ENCODE measurements at regions not wholly inside any gene's neighbourhood (a gene's known extent, or its start where the extent isn't known, plus 50 kb on each side); places are given as distances from the start of the nearest gene placed in this dataset.
A peak's percentile ranks its signal among the peaks of the same experiment; 100 is the strongest.

- DNase-seq (ENCODE audit: low read depth) = no peak
Observed at GRCh38 chr3:194973366-194974000, 287.8 kb downstream of the FAM43A start.

DNA sequence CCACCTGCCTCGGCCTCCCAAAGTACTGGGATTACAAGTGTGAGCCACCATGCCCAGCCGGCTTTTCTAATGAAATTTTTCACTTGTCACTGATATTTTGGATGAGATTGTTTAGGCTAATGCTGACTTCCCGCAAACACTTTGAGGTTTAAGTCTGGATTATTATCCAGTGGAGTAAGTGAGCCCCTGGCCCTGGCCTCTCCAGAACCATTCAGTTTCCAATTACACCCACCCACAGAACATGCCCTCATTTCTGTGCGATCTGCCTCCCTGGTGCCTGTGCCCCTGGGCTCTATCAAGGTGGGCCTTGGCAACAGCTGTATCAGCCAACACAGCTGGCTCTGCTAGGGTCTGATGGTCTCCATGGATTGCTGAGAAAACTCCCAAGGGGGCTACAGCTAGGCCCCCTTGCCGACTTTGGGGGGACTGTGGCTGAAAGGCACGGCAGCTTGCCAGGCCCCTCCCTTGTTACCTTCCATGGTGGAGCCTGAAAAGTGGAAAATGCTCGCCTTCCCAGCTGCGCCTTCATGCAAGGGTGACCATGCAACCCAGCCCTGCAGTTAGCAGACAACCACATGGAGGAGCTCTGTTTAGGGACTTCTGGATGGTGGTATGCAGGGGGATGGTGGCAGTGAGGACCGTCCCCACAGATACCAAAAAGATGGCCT, 288.9 kb downstream of the FAM43A start:
- no peak for DNase-seq (ENCODE audit: low read depth)

DNA sequence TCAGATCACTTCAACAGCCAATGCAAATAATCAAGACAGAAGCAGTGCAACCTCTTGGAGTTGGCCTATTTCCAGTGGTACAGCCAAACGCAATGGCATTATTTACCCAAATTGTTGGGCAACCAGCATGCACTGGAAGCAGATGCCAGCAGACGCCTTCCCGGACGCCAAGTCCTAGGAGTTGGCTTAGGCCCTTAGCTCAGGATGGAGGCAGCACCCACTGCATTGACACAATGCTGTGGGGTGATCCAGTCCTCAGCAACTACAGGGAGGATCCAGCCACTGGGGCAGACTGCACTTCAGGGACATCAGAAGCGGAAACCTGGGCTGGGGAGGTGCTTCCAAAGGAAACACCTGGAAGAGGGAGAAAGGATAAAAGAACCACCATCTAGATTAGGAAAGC, 290.4 kb downstream of the FAM43A start:
- no peak for DNase-seq (ENCODE audit: low read depth)

DNA sequence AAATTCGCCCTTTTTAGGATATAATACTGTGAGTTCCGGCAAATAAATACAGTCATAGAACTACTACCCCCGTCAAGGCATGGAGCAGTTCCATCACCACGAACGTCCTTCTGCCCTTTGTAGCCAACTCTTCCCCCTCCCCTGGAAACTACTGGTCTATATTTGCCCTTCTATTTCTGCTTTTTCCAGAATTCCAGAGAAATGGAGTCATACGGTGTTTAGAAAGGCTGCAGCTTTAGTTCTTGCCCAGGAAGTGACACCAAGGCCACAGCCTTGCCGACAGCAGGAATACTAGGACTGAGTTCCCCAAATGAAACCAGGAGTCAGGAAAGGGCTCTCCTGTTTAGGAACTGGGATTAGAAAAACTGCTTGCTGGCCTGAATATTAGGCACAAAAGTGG, 291.2 kb downstream of the FAM43A start:
- no peak for DNase-seq (ENCODE audit: low read depth)

DNA sequence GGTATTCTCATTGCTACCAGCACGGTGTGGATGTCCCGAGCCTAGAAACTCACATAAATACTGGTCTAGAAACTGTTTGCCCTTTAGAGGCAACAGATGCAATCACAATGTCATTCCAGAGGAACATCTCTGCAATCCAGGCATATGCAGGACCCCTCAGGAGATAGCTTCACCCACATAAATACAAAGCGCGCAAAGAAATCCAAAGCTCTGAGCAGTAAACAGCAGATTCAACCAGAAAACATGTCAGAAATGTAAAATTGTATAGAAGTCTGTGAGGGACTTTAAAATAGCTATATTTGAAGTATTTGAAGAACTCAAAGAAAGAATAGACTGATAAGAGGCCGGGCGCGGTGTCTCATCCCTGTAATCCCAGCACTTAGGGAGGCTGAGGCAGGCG, 291.7 kb downstream of the FAM43A start:
- no peak for DNase-seq (ENCODE audit: low read depth)

DNA sequence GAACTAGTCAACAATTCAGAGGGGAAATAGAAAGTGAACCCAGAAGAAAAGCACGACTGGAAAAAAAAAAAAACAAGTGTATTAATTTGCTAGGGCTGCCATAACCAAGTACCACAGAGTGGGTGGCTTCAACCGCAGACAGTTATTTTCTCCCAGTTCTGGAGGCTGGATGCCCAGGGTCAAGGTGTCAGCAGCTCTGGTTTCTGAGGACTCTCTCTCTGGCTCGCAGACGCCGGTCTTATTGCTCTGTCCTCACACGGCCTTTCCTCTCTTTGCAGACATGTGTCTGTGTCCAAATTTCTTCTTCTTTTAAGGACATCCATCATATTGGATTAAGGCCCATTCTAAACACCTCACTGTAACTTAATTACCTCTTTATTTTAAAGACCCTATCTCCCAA, 291.8 kb downstream of the XXYLT1 start:
- no peak for DNase-seq (ENCODE audit: low read depth)

- no peak for DNase-seq (ENCODE audit: low read depth)
Observed at GRCh38 chr3:194982472-194982871, 288.5 kb downstream of the XXYLT1 start.

- no peak for DNase-seq (ENCODE audit: low read depth)
Observed at GRCh38 chr3:194983121-194983520, 287.8 kb downstream of the XXYLT1 start.

GRCh38 chr3:194983620-194984019, 287.3 kb downstream of the XXYLT1 start:
- DNase-seq (ENCODE audit: low read depth) = no peak

DNA sequence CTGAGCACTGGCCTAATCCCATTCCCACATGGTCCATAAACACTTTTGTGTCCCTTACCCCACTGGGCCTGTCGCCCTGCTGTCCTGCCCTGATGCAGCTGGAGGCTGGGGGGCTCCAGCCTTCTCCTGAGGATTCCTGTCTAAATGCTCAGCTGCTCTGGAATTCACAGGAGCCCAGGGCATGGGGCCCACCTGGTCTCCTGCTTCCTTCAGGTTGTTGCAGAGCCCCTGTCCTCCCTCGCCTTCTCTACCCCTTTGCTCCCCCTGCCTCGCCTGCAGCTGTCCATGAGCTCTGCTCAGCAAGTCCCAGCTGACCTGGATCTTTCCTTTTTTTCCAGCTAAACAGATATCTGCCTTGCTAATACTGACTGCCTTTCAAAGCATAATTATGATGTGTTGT, 286.9 kb downstream of the XXYLT1 start:
- no peak for DNase-seq (ENCODE audit: low read depth)

GRCh38 chr3:194984622-194985021, 286.3 kb downstream of the XXYLT1 start:
- no peak for DNase-seq (ENCODE audit: low read depth)

GRCh38 chr3:194985031-194985578, 285.9 kb downstream of the XXYLT1 start:
- peak; percentile 56 for DNase-seq (ENCODE audit: low read depth)

DNA sequence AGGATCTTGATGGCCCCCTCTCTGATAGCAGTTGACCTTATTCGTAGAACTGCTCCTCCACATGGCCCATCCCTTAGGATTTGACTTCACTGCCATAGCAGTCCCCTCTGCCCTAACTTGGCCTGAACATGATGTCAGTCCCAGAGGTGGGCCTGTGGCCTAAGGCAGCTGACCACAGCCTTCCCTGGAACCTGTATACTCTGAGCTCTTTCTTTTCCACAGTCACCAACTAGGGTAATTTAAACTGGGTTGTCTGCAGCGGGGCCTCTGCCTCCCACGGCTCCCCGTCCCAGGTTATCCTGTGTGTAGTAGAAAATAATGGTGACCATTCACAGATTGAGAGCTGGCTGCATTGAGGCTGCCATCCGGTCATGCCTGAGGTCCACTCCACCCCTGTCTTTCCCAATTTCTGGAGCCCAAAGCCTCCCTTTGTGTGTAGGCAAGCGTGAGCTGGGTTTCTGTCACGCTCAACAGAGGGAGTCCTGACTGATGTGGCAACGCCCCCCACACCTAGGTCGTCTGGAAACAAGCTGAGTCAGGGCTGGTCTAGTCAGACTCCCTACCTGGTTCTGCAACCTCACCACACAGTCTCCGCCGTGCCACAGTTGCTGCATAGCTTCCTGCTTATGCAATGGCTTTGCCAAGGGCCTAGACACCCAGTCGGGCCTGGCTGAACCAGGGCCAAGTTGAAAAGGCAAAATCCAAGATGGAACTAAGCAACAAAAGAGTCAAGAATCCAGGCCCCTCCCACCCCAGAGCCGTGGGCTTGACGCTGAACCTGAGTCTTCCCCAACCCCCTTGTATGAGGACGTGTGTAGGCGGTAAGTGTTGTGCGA, 284.5 kb downstream of the XXYLT1 start:
- DNase-seq (ENCODE audit: low read depth) = no peak

DNA sequence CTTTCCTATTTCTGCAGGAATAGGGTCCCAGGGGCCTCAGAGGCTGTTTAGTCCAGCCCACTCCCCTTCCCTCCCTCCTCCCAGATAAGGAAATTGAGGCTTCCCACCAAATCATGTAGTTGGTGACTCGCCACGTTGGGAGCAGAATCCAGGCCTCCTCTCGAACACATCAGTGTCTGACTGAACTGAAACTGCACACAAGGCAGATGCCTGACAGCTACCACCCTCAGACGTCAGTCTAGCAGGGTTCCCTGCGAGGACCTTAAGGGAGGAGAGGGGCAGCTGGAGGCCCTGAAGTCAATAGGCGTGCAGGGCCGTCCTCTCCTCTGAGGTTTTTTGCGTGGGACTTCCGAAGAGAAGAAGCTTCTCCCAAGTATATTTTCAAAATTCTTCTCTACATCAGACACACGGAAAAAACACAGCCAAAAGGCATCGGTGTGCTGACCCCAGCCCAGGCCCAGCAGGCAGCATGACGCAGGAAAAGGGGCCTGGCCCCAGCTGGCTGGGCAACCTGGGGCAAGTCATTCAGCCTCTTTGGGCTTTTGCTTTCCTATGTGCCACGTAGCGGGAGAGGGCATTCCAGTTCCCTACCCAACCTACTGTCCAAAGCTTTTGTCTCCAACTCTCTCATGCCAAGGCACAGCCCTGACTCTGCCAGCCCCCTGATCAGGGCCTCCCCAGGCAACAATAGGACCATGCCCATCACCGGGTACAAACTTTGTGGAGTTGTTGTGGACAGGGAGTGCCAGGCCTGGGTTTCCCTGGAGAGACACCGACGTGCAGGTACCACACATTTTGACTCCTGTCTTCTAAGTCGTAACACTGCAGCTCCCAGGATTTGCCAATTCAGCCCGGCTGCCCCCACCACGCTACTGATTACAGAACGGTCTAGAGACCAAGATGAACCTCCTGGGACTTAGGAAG, 283.1 kb downstream of the XXYLT1 start:
- no peak for DNase-seq (ENCODE audit: low read depth)

DNA sequence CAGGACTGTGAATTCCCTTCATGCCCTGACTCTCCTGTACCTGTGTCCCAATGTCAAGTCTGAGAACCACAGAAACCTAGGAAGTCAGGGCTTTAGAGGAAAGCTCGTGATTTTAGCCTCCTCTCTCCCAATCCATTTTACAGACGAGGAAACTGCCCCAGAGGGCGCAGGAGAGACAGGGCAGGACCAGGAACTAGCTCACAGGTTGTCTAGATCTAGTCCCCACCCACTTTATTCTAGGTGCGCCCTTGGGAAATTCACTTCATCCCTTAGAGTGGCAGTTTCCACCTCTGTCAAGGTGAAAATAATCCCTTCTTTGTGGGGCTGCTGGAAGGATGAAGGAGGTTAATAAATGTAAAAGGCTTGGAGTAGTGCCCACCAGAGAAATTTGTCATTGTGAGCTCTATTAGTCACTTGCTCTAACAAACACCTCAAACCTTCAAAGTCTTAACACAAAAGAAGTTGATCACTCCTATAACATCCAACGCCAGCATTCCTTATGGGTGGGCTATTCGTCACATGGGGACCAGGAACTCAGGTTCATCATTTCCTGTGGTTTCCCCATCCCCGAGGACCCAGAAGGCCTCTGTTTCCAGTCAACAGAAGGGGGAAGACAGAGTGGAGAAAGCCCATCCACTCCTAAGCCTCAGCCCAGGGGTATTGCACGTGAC, 282.3 kb downstream of the XXYLT1 start:
- DNase-seq (ENCODE audit: low read depth) = no peak

DNA sequence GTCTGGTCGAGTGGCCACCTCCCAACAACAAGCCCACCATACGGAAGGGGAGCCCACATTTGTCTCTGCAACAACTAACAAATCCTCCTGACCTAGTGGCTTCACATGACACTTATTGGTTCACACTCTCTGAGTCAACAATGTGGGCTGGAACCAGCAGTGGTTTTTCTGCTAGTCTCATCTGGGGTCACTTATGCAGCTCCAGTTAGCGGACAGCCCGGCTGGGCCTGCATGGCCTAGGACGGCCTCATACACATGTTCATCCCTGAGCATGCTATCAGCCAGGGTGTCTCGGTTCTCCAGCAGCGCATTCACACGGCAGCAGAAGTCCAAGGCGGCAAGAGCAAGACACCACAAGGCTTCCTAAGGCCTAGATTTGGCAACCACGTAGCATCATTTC, 281.7 kb downstream of the XXYLT1 start:
- no peak for DNase-seq (ENCODE audit: low read depth)

- no peak for DNase-seq (ENCODE audit: low read depth)
Observed at GRCh38 chr3:194990454-194991337, 280.3 kb downstream of the XXYLT1 start.

DNA sequence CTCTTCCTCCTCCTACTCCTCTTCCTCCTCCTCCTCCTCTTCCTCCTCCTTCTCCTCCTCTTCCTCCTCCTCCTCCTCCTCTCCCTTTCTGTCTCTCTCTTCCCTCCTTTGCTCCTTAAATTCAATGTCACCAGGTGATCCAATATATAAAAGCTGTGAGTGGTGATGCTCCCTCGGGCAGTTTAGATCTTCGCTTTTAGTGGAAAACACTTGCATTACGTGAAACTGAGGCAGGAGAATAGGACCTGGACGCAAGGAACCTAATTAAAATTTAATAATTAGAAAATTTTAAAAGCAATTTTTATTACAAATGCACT, 279.7 kb downstream of the XXYLT1 start:
- no peak for DNase-seq (ENCODE audit: low read depth)

GRCh38 chr3:194993896-194994295, 277.1 kb downstream of the XXYLT1 start:
- no peak for DNase-seq (ENCODE audit: low read depth)

- no peak for DNase-seq (ENCODE audit: low read depth)
Observed at GRCh38 chr3:194994551-194994981, 276.4 kb downstream of the XXYLT1 start.
